Thyroid gland (tissue), 4 donors: ENCODE measurements at regions not wholly inside any gene's neighbourhood (a gene's known extent, or its start where the extent isn't known, plus 50 kb on each side); places are given as distances from the start of the nearest gene placed in this dataset.

ENCODE experiments used
- POLR2A ChIP-seq, 2 donors: fragments of 450-650 bp; IDR thresholded peaks; one replicate each; pipeline ENCODE4 v1.6.1; 2017; ENCODE audit warnings: antibody characterized with exemption in 2 of 2, mild to moderate bottlenecking in 2 of 2, moderate library complexity in 1 of 2
- TF ChIP-seq, protein P1 (sequence below), 6 experiments: fragments of 200-600 bp in 3 of 6; fragments of 450-650 bp in 3 of 6; sonication (generic) in 3 of 6; IDR thresholded peaks; one replicate each; pipeline ENCODE4 v1.5.1; 2016 to 2019; ENCODE audit warnings: antibody characterized with exemption in 6 of 6, mild to moderate bottlenecking in 2 of 6, inconsistent platforms in 1 of 6, moderate library complexity in 1 of 6

DNA sequence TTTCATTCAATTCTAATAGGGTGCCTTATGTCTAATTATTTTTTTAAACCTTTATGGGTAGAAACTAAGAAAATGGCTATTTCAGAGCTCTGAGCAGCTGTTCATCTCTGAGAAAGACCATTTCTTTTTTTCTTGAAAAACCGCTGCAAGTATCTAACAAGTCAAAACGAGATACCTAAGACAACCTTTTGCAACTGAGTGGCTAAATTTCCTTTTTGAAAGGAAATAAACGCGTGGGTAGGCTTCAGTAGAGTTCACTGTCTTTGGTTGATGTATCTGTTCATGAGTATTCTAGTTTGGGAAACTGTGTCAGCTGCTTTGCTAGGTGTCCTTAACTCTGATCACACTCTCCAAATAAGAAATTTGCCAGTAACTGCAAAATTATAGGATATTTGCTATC is 104.3 kb upstream of the LINC00305 start:
- TF ChIP-seq, protein P1, sequence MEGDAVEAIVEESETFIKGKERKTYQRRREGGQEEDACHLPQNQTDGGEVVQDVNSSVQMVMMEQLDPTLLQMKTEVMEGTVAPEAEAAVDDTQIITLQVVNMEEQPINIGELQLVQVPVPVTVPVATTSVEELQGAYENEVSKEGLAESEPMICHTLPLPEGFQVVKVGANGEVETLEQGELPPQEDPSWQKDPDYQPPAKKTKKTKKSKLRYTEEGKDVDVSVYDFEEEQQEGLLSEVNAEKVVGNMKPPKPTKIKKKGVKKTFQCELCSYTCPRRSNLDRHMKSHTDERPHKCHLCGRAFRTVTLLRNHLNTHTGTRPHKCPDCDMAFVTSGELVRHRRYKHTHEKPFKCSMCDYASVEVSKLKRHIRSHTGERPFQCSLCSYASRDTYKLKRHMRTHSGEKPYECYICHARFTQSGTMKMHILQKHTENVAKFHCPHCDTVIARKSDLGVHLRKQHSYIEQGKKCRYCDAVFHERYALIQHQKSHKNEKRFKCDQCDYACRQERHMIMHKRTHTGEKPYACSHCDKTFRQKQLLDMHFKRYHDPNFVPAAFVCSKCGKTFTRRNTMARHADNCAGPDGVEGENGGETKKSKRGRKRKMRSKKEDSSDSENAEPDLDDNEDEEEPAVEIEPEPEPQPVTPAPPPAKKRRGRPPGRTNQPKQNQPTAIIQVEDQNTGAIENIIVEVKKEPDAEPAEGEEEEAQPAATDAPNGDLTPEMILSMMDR (IDR thresholded peaks at IDR 0.05) = no peak
- TF ChIP-seq POLR2A (IDR thresholded peaks at IDR 0.05) = no peak
